H1 (cell line): ENCODE measurements at regions not wholly inside any gene's neighbourhood (a gene's known extent, or its start where the extent isn't known, plus 50 kb on each side); places are given as distances from the start of the nearest gene placed in this dataset.

Source experiments
- CTBP2 ChIP-seq: IDR thresholded peaks from 2 replicates; pipeline ENCODE4 v1.7.0; 2011; ENCODE audit warnings: borderline replicate concordance, mild to moderate bottlenecking, moderate library complexity, mixed read lengths, low read length; ENCODE audit not compliant: insufficient read depth, insufficient read length
- E2F6 ChIP-seq: IDR thresholded peaks from 2 replicates; pipeline ENCODE4 v1.6.1; 2012; ENCODE audit warnings: inconsistent platforms
- JUND ChIP-seq: IDR thresholded peaks from 2 replicates; pipeline ENCODE4 v1.6.1; 2011; ENCODE audit warnings: mild to moderate bottlenecking, improper control_type of control experiment, low read length
- KDM1A ChIP-seq: fragments of 200-600, 300-600 bp; sonication (generic); IDR thresholded peaks from 2 replicates; pipeline ENCODE4 v1.7.1; 2016; ENCODE audit warnings: mild to moderate bottlenecking, low read length, borderline replicate concordance
- MAX ChIP-seq: IDR thresholded peaks from 2 replicates; pipeline ENCODE4 v1.6.1; 2012; ENCODE audit warnings: inconsistent platforms
- PHF8 ChIP-seq: fragments of 200-600 bp; sonication (generic); conservative IDR thresholded peaks from 2 replicates; pipeline ENCODE4 v1.7.1; 2012; ENCODE audit warnings: low read depth, mild to moderate bottlenecking, inconsistent platforms, low read length, moderate library complexity
- RAD21 ChIP-seq, 2 experiments: IDR thresholded peaks in 1 of 2; conservative IDR thresholded peaks in 1 of 2; 2 replicates each; pipeline ENCODE4 v1.6.1; 2011; ENCODE audit warnings: low read depth in 2 of 2, low read length in 2 of 2, improper control_type of control experiment in 1 of 2, inconsistent platforms in 1 of 2, mild to moderate bottlenecking in 1 of 2, moderate library complexity in 1 of 2
- SAP30 ChIP-seq: fragments of 300-600 bp; sonication (generic); IDR thresholded peaks from 2 replicates; pipeline ENCODE4 v1.7.1; 2012; ENCODE audit warnings: low read length, moderate library complexity, mild to moderate bottlenecking, inconsistent platforms; ENCODE audit not compliant: insufficient read depth, insufficient replicate concordance
- SIRT6 ChIP-seq: IDR thresholded peaks from one replicate; pipeline ENCODE4 v1.7.1; 2012; ENCODE audit warnings: low read length, inconsistent platforms
- SP2 ChIP-seq: IDR thresholded peaks from 2 replicates; pipeline ENCODE4 v1.6.1; 2012; ENCODE audit warnings: mild to moderate bottlenecking, low read length, inconsistent platforms
- SP4 ChIP-seq: IDR thresholded peaks from 2 replicates; pipeline ENCODE4 v1.6.1; 2012; ENCODE audit warnings: low read length, inconsistent platforms
- SRF ChIP-seq: IDR thresholded peaks from 2 replicates; pipeline ENCODE4 v1.6.1; 2011; ENCODE audit warnings: mild to moderate bottlenecking, low read depth, low read length, moderate library complexity
- TCF12 ChIP-seq: IDR thresholded peaks from 2 replicates; pipeline ENCODE4 v1.6.1; 2011; ENCODE audit warnings: low read depth, mild to moderate bottlenecking, low read length

GRCh38 chr1:227391879-227392278, 73.6 kb upstream of the CDC42BPA start (continued):
- TF ChIP-seq SIRT6 (no peak), SP4 (no peak), SP2 (no peak), CTBP2 (no peak), SAP30 (no peak), MAX (no peak), JUND (no peak), E2F6 (no peak), KDM1A (no peak), SRF (no peak), TCF12 (no peak), RAD21 (IDR thresholded peaks at IDR 0.05 in 1 of 2, conservative IDR thresholded peaks at IDR 0.05 in 1 of 2; ENCODE audit: low read depth in 2 of 2, low read length in 2 of 2) (no peak), PHF8 (no peak)
